Liver (tissue), 8 donors: ENCODE measurements at regions not wholly inside any gene's neighbourhood (a gene's known extent, or its start where the extent isn't known, plus 50 kb on each side); places are given as distances from the start of the nearest gene placed in this dataset.

Experiments used
- DNase-seq: peaks from one replicate; pipeline ENCODE4 v3.0.0-alpha.2; 2017; ENCODE audit warnings: low spot score
- H3K27ac ChIP-seq, 2 donors: one replicate each; pipeline ENCODE4 v1.7.0; 2013; ENCODE audit warnings: inconsistent platforms in 2 of 2, low read length in 2 of 2, control low read depth in 1 of 2, low read depth in 1 of 2, mild to moderate bottlenecking in 1 of 2
- H3K27me3 ChIP-seq, 4 donors: one replicate each; pipeline versions ENCODE4 v1.6.1 to v1.7.0; 2013; ENCODE audit warnings: low read length in 3 of 4, inconsistent platforms in 1 of 4, mild to moderate bottlenecking in 1 of 4, moderate library complexity in 1 of 4; ENCODE audit not compliant: control insufficient read depth in 4 of 4, insufficient read depth in 4 of 4
- H3K36me3 ChIP-seq, 4 donors: one replicate each; pipeline versions ENCODE4 v1.6.1 to v1.7.0; 2013; ENCODE audit warnings: low read length in 3 of 4, mild to moderate bottlenecking in 3 of 4, low read depth in 1 of 4, moderate library complexity in 1 of 4; ENCODE audit not compliant: control insufficient read depth in 4 of 4, insufficient read depth in 3 of 4
- H3K4me1 ChIP-seq, 4 donors: one replicate each; pipeline versions ENCODE4 v1.6.1 to v1.7.0; 2013; ENCODE audit warnings: low read length in 3 of 4, mild to moderate bottlenecking in 3 of 4, moderate library complexity in 1 of 4; ENCODE audit not compliant: control insufficient read depth in 4 of 4, insufficient read depth in 4 of 4
- H3K4me3 ChIP-seq, 3 donors: one replicate each; pipeline versions ENCODE4 v1.6.1 to v1.7.0; 2013; ENCODE audit warnings: low read length in 3 of 3, control low read depth in 1 of 3, low read depth in 1 of 3, mild to moderate bottlenecking in 1 of 3
- H3K9ac ChIP-seq, 2 donors: one replicate each; pipeline ENCODE4 v1.7.0; 2013; ENCODE audit warnings: low read length in 2 of 2, mild to moderate bottlenecking in 2 of 2, moderate library complexity in 2 of 2, control low read depth in 1 of 2, low read depth in 1 of 2
- H3K9me3 ChIP-seq, 4 donors: one replicate each; pipeline versions ENCODE4 v1.6.1 to v1.7.0; 2013; ENCODE audit warnings: low read length in 3 of 4; ENCODE audit not compliant: control insufficient read depth in 4 of 4
- EGR1 ChIP-seq, 2 donors: IDR thresholded peaks; 2 replicates each; pipeline ENCODE4 v1.6.1; 2016 to 2018; ENCODE audit warnings: antibody characterized with exemption in 2 of 2, low read depth in 2 of 2
- FOXA1 ChIP-seq: IDR thresholded peaks from 2 replicates; pipeline ENCODE4 v1.6.1; 2016; ENCODE audit warnings: antibody characterized with exemption
- FOXA2 ChIP-seq: IDR thresholded peaks from 2 replicates; pipeline ENCODE4 v1.6.1; 2016; ENCODE audit warnings: antibody characterized with exemption
- GABPA ChIP-seq, 2 donors: IDR thresholded peaks in 1 of 2; conservative IDR thresholded peaks in 1 of 2; 2 replicates each; pipeline ENCODE4 v1.6.1; 2016; ENCODE audit warnings: antibody characterized with exemption in 2 of 2, mild to moderate bottlenecking in 1 of 2, moderate library complexity in 1 of 2
- HNF4A ChIP-seq, 2 donors: conservative IDR thresholded peaks; 2 replicates each; pipeline ENCODE4 v1.6.1; 2016; ENCODE audit warnings: antibody characterized with exemption in 2 of 2, mild to moderate bottlenecking in 2 of 2
- HNF4G ChIP-seq: IDR thresholded peaks from 2 replicates; pipeline ENCODE4 v1.6.1; 2016; ENCODE audit warnings: antibody characterized with exemption
- JUND ChIP-seq, 2 donors: IDR thresholded peaks; 2 replicates each; pipeline ENCODE4 v1.6.1; 2016; ENCODE audit warnings: antibody characterized with exemption in 2 of 2
- NR2F2 ChIP-seq: IDR thresholded peaks from 2 replicates; pipeline ENCODE4 v1.6.1; 2016; ENCODE audit warnings: antibody characterized with exemption
- RAD21 ChIP-seq, 2 donors: IDR thresholded peaks; 2 replicates each; pipeline ENCODE4 v1.6.1; 2016; ENCODE audit warnings: antibody characterized with exemption in 2 of 2, mild to moderate bottlenecking in 2 of 2
- RXRA ChIP-seq, 2 donors: IDR thresholded peaks; 2 replicates each; pipeline ENCODE4 v1.6.1; 2017 to 2018; ENCODE audit warnings: antibody characterized with exemption in 2 of 2, mild to moderate bottlenecking in 1 of 2
- SP1 ChIP-seq: IDR thresholded peaks from 2 replicates; pipeline ENCODE4 v1.6.1; 2018; ENCODE audit warnings: antibody characterized with exemption, mild to moderate bottlenecking
- TAF1 ChIP-seq: conservative IDR thresholded peaks from 2 replicates; pipeline ENCODE4 v1.6.1; 2016; ENCODE audit warnings: antibody characterized with exemption, mild to moderate bottlenecking
- YY1 ChIP-seq: IDR thresholded peaks from 2 replicates; pipeline ENCODE4 v1.6.1; 2016; ENCODE audit warnings: antibody characterized with exemption, mild to moderate bottlenecking
- WGBS: extraction: QIAGEN DNeasy Blood & Tissue Kit; methylation state at CpG from one replicate; pipeline ENCODE4 v1.1.7; 2013; 5-methylcytosine and 5-hydroxymethylcytosine counted together
- TF ChIP-seq, protein P1 (sequence below): IDR thresholded peaks from 2 replicates; pipeline ENCODE4 v1.6.1; 2016; ENCODE audit warnings: antibody characterized with exemption, mild to moderate bottlenecking
- TF ChIP-seq, protein P2 (sequence below): IDR thresholded peaks from 2 replicates; pipeline ENCODE4 v1.6.1; 2016; ENCODE audit warnings: antibody characterized with exemption
- TF ChIP-seq, protein P3 (sequence below): fragments of 150-350 bp; IDR thresholded peaks from 2 replicates; pipeline ENCODE4 v1.5.1; 2017; ENCODE audit warnings: improper control_type of control experiment, low read depth, low read length; ENCODE audit not compliant: missing input control
- TF ChIP-seq, protein P4 (sequence below): IDR thresholded peaks from 2 replicates; pipeline ENCODE4 v1.6.1; 2016; ENCODE audit warnings: antibody characterized with exemption
- TF ChIP-seq, protein P5 (sequence below): IDR thresholded peaks from 2 replicates; pipeline ENCODE4 v1.6.1; 2016; ENCODE audit warnings: antibody characterized with exemption
- donor health status: healthy.
- donor health status: healthy.
- donor health status: healthy.
- donor health status: healthy.
- donor health status: healthy.

DNA sequence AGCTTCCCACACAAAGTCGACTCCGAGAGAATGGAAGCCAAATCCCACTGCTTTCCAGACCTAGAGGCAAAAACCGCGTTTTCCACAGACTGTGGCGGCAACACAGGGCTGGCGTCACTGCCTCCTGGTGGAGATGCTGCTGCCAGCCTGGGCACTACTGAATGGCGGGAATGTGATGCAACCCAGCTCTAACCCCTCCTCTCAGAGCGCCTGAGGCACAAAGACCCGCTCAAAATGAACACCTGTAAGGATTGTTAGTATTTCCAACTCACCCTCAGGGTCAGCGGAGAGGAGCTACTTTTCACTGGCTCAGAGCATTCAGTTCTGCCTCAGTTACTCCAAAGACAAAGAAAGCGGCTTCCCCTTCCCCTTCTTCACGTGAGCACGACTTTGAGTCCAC is 548.0 kb upstream of the SALL3 start:
- H3K9me3 ChIP-seq: no peaks in the 10 kb centered on the region
- 79% methylated on average over 13 of the region's 13 CpGs for WGBS
- H3K9ac ChIP-seq: no peak overlapping the region
- no peak overlapping the region for H3K27ac ChIP-seq
- no peak overlapping the region for H3K4me3 ChIP-seq
- TF ChIP-seq JUND (IDR thresholded peaks at IDR 0.05): no peak
- TF ChIP-seq, protein P1, sequence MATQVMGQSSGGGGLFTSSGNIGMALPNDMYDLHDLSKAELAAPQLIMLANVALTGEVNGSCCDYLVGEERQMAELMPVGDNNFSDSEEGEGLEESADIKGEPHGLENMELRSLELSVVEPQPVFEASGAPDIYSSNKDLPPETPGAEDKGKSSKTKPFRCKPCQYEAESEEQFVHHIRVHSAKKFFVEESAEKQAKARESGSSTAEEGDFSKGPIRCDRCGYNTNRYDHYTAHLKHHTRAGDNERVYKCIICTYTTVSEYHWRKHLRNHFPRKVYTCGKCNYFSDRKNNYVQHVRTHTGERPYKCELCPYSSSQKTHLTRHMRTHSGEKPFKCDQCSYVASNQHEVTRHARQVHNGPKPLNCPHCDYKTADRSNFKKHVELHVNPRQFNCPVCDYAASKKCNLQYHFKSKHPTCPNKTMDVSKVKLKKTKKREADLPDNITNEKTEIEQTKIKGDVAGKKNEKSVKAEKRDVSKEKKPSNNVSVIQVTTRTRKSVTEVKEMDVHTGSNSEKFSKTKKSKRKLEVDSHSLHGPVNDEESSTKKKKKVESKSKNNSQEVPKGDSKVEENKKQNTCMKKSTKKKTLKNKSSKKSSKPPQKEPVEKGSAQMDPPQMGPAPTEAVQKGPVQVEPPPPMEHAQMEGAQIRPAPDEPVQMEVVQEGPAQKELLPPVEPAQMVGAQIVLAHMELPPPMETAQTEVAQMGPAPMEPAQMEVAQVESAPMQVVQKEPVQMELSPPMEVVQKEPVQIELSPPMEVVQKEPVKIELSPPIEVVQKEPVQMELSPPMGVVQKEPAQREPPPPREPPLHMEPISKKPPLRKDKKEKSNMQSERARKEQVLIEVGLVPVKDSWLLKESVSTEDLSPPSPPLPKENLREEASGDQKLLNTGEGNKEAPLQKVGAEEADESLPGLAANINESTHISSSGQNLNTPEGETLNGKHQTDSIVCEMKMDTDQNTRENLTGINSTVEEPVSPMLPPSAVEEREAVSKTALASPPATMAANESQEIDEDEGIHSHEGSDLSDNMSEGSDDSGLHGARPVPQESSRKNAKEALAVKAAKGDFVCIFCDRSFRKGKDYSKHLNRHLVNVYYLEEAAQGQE: no peak
- no peak for TF ChIP-seq FOXA1
- TF ChIP-seq GABPA (IDR thresholded peaks at IDR 0.05 in 1 of 2, conservative IDR thresholded peaks at IDR 0.05 in 1 of 2): no peak
- TF ChIP-seq, protein P2, sequence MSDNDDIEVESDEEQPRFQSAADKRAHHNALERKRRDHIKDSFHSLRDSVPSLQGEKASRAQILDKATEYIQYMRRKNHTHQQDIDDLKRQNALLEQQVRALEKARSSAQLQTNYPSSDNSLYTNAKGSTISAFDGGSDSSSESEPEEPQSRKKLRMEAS: no peak
- TF ChIP-seq RXRA (IDR thresholded peaks at IDR 0.05): no peak
- TF ChIP-seq, protein P3, sequence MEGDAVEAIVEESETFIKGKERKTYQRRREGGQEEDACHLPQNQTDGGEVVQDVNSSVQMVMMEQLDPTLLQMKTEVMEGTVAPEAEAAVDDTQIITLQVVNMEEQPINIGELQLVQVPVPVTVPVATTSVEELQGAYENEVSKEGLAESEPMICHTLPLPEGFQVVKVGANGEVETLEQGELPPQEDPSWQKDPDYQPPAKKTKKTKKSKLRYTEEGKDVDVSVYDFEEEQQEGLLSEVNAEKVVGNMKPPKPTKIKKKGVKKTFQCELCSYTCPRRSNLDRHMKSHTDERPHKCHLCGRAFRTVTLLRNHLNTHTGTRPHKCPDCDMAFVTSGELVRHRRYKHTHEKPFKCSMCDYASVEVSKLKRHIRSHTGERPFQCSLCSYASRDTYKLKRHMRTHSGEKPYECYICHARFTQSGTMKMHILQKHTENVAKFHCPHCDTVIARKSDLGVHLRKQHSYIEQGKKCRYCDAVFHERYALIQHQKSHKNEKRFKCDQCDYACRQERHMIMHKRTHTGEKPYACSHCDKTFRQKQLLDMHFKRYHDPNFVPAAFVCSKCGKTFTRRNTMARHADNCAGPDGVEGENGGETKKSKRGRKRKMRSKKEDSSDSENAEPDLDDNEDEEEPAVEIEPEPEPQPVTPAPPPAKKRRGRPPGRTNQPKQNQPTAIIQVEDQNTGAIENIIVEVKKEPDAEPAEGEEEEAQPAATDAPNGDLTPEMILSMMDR: no peak
- no peak for TF ChIP-seq HNF4G
- no peak for TF ChIP-seq RAD21 (IDR thresholded peaks at IDR 0.05)
- no peak for TF ChIP-seq YY1
- no peak for TF ChIP-seq FOXA2
- TF ChIP-seq TAF1: no peak
- TF ChIP-seq, protein P4, sequence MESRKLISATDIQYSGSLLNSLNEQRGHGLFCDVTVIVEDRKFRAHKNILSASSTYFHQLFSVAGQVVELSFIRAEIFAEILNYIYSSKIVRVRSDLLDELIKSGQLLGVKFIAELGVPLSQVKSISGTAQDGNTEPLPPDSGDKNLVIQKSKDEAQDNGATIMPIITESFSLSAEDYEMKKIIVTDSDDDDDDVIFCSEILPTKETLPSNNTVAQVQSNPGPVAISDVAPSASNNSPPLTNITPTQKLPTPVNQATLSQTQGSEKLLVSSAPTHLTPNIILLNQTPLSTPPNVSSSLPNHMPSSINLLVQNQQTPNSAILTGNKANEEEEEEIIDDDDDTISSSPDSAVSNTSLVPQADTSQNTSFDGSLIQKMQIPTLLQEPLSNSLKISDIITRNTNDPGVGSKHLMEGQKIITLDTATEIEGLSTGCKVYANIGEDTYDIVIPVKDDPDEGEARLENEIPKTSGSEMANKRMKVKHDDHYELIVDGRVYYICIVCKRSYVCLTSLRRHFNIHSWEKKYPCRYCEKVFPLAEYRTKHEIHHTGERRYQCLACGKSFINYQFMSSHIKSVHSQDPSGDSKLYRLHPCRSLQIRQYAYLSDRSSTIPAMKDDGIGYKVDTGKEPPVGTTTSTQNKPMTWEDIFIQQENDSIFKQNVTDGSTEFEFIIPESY: no peak
- no peak for TF ChIP-seq EGR1 (IDR thresholded peaks at IDR 0.05; ENCODE audit: low read depth in 2 of 2)
- TF ChIP-seq, protein P5, sequence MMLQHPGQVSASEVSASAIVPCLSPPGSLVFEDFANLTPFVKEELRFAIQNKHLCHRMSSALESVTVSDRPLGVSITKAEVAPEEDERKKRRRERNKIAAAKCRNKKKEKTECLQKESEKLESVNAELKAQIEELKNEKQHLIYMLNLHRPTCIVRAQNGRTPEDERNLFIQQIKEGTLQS: no peak
- TF ChIP-seq NR2F2: no peak
- no peak for TF ChIP-seq HNF4A (conservative IDR thresholded peaks at IDR 0.05)
- TF ChIP-seq SP1: no peak
- no peaks in the 10 kb centered on the region for H3K27me3 ChIP-seq
- no peak for DNase-seq
- H3K36me3 ChIP-seq: no peaks in the 10 kb centered on the region
- no peaks in the 10 kb centered on the region for H3K4me1 ChIP-seq
